Superior temporal gyrus (tissue), 1 donor: ENCODE measurements at regions not wholly inside any gene's neighbourhood (a gene's known extent, or its start where the extent isn't known, plus 50 kb on each side); places are given as distances from the start of the nearest gene placed in this dataset.
"Not testable (repeated sequence)": the region's sequence is repeated elsewhere in the genome, so short reads cannot be mapped to it uniquely, and the experiment has no call there.

ENCODE experiments used
- DNase-seq: peaks from one replicate; pipeline ENCODE4 v3.0.0-alpha.2; 2016; ENCODE audit errors: extremely low spot score

DNA sequence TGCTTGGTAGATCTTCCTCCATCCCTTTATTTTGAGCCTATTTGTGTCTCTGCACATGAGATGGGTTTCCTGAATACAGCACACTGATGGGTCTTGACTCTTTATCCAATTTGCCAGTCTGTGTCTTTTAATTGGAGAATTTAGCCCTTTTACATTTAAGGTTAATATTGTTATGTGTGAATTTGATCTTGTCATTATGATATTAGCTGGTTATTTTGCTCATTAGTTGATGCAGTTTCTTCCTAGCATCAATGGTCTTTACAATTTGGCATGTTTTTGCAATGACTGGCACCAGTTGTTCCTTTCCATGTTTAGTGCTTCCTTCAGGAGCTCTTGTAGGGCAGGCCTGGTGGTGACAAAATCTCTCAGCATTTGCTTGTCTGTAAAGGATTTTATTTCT lies 72.4 kb downstream of the HNRNPD start:
- DNase-seq, result not testable (repeated sequence)

GRCh38 chr4:82293304-82293703 lies 80.5 kb downstream of the HNRNPD start:
- no peak for DNase-seq

DNA sequence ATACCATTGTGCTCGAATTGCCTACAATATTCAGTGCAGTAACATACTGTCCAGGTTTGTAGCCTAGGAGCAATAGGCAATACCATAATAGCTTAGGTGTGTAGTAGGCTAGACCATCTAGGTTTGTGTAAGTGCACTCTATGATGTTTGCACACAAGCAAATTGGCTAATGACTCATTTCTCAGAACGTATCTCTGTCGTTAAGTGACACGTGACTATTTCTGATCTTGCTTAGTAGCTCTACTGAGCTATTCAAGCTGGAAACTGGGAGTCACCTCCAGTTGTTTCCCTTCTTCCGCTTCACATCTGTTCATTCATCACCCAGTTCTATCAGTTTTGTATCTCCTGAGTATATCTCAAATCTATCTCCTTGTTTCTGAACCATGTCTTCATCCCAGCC lies 86.1 kb downstream of the HNRNPD start:
- no peak for DNase-seq

DNA sequence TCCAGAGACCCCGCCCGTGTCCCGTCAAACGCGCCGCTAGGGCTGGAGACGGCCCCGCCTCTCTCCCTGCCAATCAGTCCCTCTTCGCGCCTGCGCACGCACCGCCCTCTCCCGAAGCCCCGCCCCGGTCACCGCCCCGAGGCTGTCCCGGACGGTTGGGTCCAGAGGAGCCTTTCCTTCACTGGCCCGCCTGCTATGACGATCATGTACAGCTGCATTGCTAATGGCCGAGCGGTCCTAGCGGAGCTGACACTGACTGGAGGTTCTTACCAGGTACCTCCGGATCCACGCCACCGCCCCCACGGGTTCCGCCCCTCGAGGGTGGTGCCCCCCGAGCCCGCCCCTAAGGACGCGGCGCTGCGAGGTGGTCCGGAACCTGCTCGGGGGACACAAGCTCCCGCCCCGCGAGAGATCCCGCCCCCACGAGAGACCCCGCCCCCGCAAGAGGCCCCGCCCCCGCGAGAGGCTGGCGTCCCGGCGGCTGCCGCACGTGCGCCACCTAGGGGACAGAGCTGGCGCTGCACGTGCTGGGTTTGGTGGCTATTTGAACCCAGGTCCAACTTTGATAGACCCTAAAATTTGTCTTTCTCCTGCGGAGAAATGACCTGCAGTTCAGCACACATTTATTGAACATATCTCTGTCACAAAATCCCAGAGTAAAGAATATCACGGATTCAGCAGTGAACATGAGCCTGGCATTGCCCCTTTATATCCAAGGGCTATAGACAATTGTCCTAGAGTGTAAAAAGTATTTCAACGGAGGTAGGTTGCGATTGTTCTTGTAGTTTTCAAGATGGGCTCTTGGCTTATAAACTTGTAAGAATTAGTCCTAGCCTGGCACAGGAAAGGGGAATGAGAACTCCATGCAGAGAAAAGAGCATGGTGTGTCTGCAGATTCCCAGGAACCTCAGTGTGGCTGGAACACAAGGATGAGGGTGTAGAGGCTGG lies 88.7 kb downstream of the HNRNPD start:
- DNase-seq, result peak; percentile 98

DNA sequence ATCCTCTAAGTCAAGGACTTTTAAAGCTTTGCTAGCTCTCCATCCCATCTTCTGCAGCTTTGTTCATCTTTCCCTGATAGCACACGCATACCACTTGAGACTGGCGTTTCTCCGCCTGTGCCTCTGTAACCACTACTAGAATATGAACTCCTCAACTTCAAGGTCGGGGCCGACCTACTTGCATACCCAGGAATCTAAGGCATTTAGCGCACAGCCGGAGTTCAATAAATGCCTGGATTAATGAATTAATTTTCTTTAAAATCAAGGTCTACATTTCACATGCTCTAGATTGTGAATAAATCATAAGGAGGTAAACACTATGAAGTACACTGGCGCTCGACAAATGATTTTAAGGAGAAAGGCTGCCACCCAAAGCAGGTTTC lies 89.3 kb downstream of the HNRNPD start:
- no peak for DNase-seq

- DNase-seq, result no peak
Measured at GRCh38 chr4:82282875-82283274, 90.9 kb downstream of the HNRNPD start.

GRCh38 chr4:82279550-82279949 lies 94.2 kb downstream of the HNRNPD start:
- DNase-seq, result not testable (repeated sequence)

- DNase-seq, result no peak
Measured at GRCh38 chr4:82276332-82276640, 97.5 kb downstream of the HNRNPD start.

- DNase-seq, result no peak
Measured at GRCh38 chr4:82275431-82276331, 98.1 kb downstream of the HNRNPD start.

- DNase-seq, result not testable (repeated sequence)
Measured at GRCh38 chr4:82274700-82275099, 99.1 kb downstream of the HNRNPD start.

DNA sequence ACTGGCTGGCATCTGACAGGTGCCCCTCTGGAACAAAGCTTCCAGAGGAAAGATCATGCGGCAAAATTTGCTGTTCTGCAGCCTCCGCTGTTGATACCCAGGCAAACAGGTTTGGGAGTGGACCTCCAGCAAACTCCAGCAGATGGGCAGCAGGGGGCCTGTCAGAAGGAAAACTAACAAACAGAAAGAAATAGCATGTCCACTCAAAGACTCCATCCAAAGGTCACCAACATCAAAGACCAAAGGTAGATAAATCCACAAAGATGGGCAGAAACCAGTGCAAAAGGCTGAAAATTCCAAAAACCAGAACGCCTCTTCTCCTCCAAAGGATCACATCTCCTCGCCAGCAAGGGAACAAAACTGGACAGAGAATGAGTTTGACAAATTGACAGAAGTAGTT lies 101.3 kb downstream of the HNRNPD start:
- DNase-seq, result not testable (repeated sequence)

- DNase-seq, result not testable (repeated sequence)
Measured at GRCh38 chr4:82271915-82272480, 101.8 kb downstream of the HNRNPD start.

- no peak for DNase-seq
Measured at GRCh38 chr4:82268826-82269193, 105.0 kb downstream of the HNRNPD start.

DNA sequence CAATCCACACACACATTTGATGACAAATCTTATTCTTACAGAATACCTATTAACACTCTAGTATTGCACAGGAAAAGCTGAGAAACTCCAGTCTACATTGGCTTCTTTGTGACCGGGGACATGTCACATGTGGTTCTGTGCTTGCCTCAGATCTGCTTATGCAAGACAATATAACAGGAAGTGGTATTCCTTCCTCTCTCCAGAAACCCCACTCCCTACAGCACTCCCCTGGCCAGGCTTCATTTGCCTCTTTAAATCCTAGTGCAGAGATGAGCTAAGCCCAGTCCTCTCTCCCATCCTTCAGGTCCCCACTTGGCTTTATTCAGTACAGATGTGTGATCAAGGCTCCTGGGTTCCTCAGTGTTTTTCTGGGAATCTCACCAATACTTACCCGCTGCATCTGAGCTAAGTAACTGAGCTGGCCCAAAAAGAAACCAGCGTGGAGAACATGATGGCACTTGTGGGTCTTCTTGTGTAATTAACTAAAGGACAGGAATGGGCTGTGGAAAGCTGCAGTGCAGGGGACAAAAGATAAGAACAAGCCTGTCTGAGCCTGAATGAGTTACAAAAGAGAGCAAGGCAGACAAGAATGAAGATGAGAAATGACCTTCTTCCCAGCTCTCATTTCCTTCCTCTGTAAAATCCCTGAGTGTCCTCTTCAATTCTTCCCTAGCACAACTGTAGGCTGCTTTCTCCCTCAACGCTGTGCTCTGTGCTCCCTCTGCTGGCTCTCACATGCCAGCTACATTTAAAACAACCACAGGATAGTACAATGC lies 105.6 kb downstream of the HNRNPD start:
- DNase-seq, result peak; percentile 88

DNA sequence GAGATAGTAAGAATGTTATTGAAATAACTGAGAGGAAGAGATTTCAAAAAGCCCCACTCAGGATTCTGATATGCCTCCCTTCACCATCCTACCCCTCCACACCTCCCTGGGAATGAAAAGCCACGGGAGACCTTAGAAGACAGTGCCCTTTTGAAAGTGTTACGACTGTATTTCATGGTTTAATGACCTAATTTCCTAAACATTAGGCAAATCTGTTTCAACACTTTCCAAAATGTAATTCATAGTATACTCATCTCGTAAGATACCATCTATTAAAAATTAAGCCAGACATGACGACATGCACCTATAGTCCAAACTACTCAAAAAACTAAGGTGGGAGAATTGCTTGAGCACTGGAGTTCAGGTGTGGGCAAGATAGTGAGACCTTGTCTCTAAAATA lies 106.3 kb downstream of the HNRNPD start:
- DNase-seq, result no peak

- peak; percentile 2 for DNase-seq
Measured at GRCh38 chr4:82266345-82266744, 107.4 kb downstream of the HNRNPD start.

- no peak for DNase-seq
Measured at GRCh38 chr4:82261084-82261483, 112.7 kb downstream of the HNRNPD start.

DNA sequence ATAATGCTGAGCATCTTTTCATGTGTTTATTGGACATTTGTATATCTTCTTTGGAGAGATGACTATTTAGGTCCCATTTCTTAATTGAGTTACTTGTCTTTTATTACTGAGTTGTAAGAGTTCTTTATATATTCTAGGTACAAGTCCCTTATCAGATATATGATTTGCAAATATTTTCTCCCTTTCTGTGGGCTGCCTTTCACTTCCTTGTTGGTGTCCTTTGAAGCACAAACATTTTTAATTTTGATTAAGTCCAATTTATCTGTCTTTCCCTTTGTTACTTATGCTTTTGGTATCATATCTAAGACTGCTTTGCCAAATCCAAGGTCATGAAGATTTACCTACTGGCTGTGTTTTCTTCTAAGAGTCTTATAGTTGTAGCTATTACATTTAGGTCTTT lies 113.2 kb downstream of the HNRNPD start:
- DNase-seq, result no peak

- no peak for DNase-seq
Measured at GRCh38 chr4:82256718-82257117, 117.1 kb downstream of the HNRNPD start.

- DNase-seq, result no peak
Measured at GRCh38 chr4:82255657-82256056, 118.1 kb downstream of the HNRNPD start.

GRCh38 chr4:82248903-82249632 lies 124.7 kb downstream of the HNRNPD start:
- DNase-seq, result no peak
